CD4-positive, alpha-beta T cell treated with Interleukin-10 for 1 hour (primary cell): ENCODE measurements at regions not wholly inside any gene's neighbourhood (a gene's known extent, or its start where the extent isn't known, plus 50 kb on each side); places are given as distances from the start of the nearest gene placed in this dataset.

Experiments used
- DNase-seq: peaks from one replicate; pipeline ENCODE4 v3.0.0-alpha.2; 2020

DNA sequence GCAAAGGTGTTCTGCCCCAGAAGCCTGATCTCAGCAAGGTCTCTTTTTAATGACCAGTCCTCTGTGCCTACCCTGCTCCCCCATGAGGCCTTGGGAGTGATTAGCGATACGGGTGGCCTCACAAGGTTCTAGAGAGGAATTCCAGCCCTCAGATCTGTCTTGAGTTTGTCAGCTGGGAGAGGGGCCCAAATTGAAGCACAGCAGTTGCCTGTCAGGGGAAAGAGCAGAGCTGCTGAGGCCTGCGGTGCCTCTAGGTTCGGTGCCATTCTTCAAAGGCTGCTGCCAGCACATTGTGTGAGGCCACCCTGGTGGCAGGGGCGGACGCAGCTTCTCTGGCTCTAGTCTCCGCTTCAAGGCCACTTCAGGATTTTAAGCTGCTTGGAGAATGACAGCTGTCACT lies 85.7 kb upstream of the GRIA1 start:
- no peak for DNase-seq

DNA sequence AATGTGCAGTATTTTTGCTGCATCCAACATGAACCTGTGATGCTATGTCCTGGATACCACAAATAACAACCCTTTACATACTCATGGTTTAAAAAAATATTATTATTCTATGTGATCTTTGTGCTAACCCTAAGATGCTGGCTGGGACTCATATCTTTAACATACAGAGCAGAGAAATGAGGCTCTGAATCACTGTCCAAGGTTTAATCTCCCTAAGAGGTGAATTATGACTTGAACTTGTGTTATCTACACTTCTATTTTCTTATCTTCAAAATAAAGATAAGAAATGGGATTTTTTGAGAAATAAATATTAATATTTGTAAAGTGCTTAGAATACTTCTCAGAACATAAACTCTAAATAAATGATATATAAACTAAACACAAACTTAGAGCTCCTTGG lies 68.8 kb upstream of the GRIA1 start:
- DNase-seq, result no peak

DNA sequence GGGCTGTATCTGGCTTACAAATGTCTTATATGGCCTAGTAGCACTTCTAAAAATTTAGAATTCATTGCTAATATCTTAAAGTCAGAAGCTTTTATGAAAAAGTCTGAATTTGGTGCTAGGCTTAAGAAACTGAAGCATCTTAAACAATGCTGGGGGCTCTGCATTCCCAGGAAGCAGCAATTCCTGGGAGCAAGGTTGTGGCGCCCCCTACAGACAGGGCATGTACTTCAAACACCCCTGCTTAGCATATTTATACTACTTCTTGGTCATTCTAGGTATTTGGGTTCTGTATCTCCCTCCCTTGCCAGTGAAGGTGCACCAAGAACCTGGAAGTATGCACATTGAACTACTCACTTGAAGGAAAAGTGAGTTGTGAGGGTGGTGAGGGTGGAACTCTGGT lies 64.6 kb upstream of the GRIA1 start:
- no peak for DNase-seq

DNA sequence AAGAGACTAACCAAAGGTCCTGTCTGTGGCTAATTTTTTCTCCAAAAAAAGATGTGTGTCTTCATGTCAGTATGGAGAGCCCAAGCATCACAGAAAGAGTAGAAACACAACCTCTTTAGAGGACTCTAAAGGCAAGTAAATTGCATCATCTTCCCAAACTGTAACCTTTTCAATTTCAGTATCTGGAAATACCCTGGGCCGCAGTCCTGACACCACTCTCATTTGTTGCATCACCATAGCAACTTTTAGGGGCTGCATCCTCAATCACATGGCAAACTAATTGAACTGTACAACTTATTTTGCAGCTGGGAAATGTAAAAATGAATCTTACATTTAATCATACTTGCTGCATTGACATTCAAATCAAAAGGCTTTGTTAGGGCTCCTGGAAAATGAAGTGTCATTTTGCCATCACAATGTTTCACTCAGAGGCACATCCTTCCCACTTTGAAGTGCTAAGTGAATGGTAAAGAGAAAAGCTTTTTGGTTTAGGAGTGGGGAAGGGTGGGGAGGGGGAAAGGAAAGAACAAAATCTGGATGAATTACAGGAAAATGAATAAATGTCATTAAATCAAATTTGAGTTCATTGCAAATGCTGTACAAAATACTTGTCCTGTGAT lies 60.6 kb upstream of the GRIA1 start:
- DNase-seq, result no peak

GRCh38 chr5:153432583-153432982 lies 57.9 kb upstream of the GRIA1 start:
- no peak for DNase-seq

GRCh38 chr5:153437251-153437650 lies 53.2 kb upstream of the GRIA1 start:
- no peak for DNase-seq

DNA sequence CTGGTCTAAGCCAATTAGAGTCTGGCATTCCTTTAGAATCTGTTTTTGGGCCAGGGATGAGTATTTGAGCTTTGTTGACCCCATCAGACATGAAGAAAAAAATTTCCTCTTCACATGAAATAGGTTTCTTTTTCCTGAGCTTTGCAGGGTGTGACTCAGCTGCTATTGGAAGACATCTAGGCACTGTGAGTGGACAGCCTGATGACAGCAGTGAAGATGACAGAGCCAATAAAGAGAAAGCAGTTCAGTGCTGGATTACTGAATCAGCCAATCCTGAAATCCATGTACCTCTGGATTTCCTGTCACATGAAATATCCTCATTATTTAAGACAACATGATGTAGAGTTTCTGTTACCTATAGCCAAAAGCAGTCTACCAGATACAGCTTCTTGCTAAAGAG lies 51.3 kb upstream of the GRIA1 start:
- no peak for DNase-seq
